ENCODE measurements at regions not wholly inside any gene's neighbourhood (a gene's known extent, or its start where the extent isn't known, plus 50 kb on each side); places are given as distances from the start of the nearest gene placed in this dataset.
A peak's percentile ranks its signal among the peaks of the same experiment; 100 is the strongest.

- Histone ChIP-seq H3K27me3 (ENCODE audit: insufficient read depth, low read length) (no peaks in the 10 kb centered on the region), H3K79me2 (ENCODE audit: insufficient read depth, low read length) (no peaks in the 10 kb centered on the region), H3K4me1 (ENCODE audit: insufficient read depth, low read length, severe bottlenecking) (no peaks in the 10 kb centered on the region), H4K20me1 (ENCODE audit: insufficient read depth, low read length) (no peaks in the 10 kb centered on the region), H3K36me3 (ENCODE audit: insufficient read depth, low read length) (no peaks in the 10 kb centered on the region), H3K27ac (ENCODE audit: low read depth, low read length, poor library complexity, severe bottlenecking) (no peak overlapping the region), H2AFZ (ENCODE audit: low read length) (no peak overlapping the region), H3F3A (ENCODE audit: insufficient read depth, low read length) (no peaks in the 10 kb centered on the region), H3K4me3 (ENCODE audit: low read depth, low read length, poor library complexity, severe bottlenecking) (no peak overlapping the region), H3K9ac (ENCODE audit: low read length) (no peak overlapping the region), H3K9me3 (ENCODE audit: low read length) (no peaks in the 10 kb centered on the region), H3K4me2 (ENCODE audit: low read length) (no peak overlapping the region), H3K9me2 (ENCODE audit: low read depth, low read length) (no peaks in the 10 kb centered on the region)
- no peak for TF ChIP-seq EZH2 (IDR thresholded peaks at IDR 0.05; ENCODE audit: borderline replicate concordance, low read length)
- TF ChIP-seq CTCF (IDR thresholded peaks at IDR 0.05; ENCODE audit: low read length), result no peak
Observed at GRCh38 chrX:5236749-5237148, 991.9 kb downstream of the NLGN4X start.

- Histone ChIP-seq H3K36me3 (ENCODE audit: insufficient read depth, low read length) (no peaks in the 10 kb centered on the region), H3K4me1 (ENCODE audit: insufficient read depth, low read length, severe bottlenecking) (no peaks in the 10 kb centered on the region), H3K9me3 (ENCODE audit: low read length) (no peaks in the 10 kb centered on the region), H3K27me3 (ENCODE audit: insufficient read depth, low read length) (no peaks in the 10 kb centered on the region), H3K4me2 (ENCODE audit: low read length) (no peak overlapping the region), H3K4me3 (ENCODE audit: low read depth, low read length, poor library complexity, severe bottlenecking) (no peak overlapping the region), H3K9me2 (ENCODE audit: low read depth, low read length) (no peaks in the 10 kb centered on the region), H3K9ac (ENCODE audit: low read length) (no peak overlapping the region), H3F3A (ENCODE audit: insufficient read depth, low read length) (no peaks in the 10 kb centered on the region), H3K79me2 (ENCODE audit: insufficient read depth, low read length) (no peaks in the 10 kb centered on the region), H2AFZ (ENCODE audit: low read length) (no peak overlapping the region), H4K20me1 (ENCODE audit: insufficient read depth, low read length) (no peaks in the 10 kb centered on the region), H3K27ac (ENCODE audit: low read depth, low read length, poor library complexity, severe bottlenecking) (no peak overlapping the region)
- TF ChIP-seq CTCF (IDR thresholded peaks at IDR 0.05; ENCODE audit: low read length) (peak; percentile 32; the same call in 1 of the 2 replicates), EZH2 (IDR thresholded peaks at IDR 0.05; ENCODE audit: borderline replicate concordance, low read length) (no peak)
Observed at GRCh38 chrX:5236096-5236495, 992.6 kb downstream of the NLGN4X start.

GRCh38 chrX:5233830-5234229, 994.8 kb downstream of the NLGN4X start:
- H2AFZ ChIP-seq (ENCODE audit: low read length), result no peak overlapping the region
- no peaks in the 10 kb centered on the region for H3K79me2 ChIP-seq (ENCODE audit: insufficient read depth, low read length)
- H3F3A ChIP-seq (ENCODE audit: insufficient read depth, low read length), result no peaks in the 10 kb centered on the region
- H3K4me1 ChIP-seq (ENCODE audit: insufficient read depth, low read length, severe bottlenecking), result no peaks in the 10 kb centered on the region
- no peak overlapping the region for H3K4me3 ChIP-seq (ENCODE audit: low read depth, low read length, poor library complexity, severe bottlenecking)
- no peak overlapping the region for H3K4me2 ChIP-seq (ENCODE audit: low read length)
- no peak overlapping the region for H3K27ac ChIP-seq (ENCODE audit: low read depth, low read length, poor library complexity, severe bottlenecking)
- no peak overlapping the region for H3K9ac ChIP-seq (ENCODE audit: low read length)
- no peaks in the 10 kb centered on the region for H3K27me3 ChIP-seq (ENCODE audit: insufficient read depth, low read length)
- no peaks in the 10 kb centered on the region for H3K9me2 ChIP-seq (ENCODE audit: low read depth, low read length)
- no peaks in the 10 kb centered on the region for H3K36me3 ChIP-seq (ENCODE audit: insufficient read depth, low read length)
- no peaks in the 10 kb centered on the region for H4K20me1 ChIP-seq (ENCODE audit: insufficient read depth, low read length)
- TF ChIP-seq CTCF (IDR thresholded peaks at IDR 0.05; ENCODE audit: low read length), result no peak
- TF ChIP-seq EZH2 (IDR thresholded peaks at IDR 0.05; ENCODE audit: borderline replicate concordance, low read length), result no peak
- H3K9me3 ChIP-seq (ENCODE audit: low read length), result no peaks in the 10 kb centered on the region

All from OCI-LY1 (cell line).